HepG2 (cell line): ENCODE measurements at regions not wholly inside any gene's neighbourhood (a gene's known extent, or its start where the extent isn't known, plus 50 kb on each side); places are given as distances from the start of the nearest gene placed in this dataset.
"Not testable (repeated sequence)": the region's sequence is repeated elsewhere in the genome, so short reads cannot be mapped to it uniquely, and the experiment has no call there.

Experiments
- BHLHE40 ChIP-seq: IDR thresholded peaks from 2 replicates; pipeline ENCODE4 v1.6.1; 2011; ENCODE audit warnings: low read length, improper control_type of control experiment
- GABPB1 ChIP-seq: IDR thresholded peaks from 2 replicates; pipeline ENCODE4 v1.6.1; 2016; ENCODE audit warnings: mild to moderate bottlenecking, missing genetic modification reagents, moderate library complexity, missing compliant biosample characterization
- KIAA2018 ChIP-seq: sonication (generic); formaldehyde crosslinking; IDR thresholded peaks from 2 replicates; pipeline ENCODE4 v1.5.0; 2020; ENCODE audit warnings: mild to moderate bottlenecking, missing genetic modification reagents, borderline replicate concordance
- MTA1 ChIP-seq: sonication (generic); formaldehyde crosslinking; IDR thresholded peaks from 2 replicates; pipeline ENCODE4 v1.4.0; 2020; ENCODE audit warnings: missing genetic modification reagents, mild to moderate bottlenecking, borderline replicate concordance
- POLR2A ChIP-seq, 2 experiments: IDR thresholded peaks; 2 replicates each; pipeline ENCODE4 v1.6.1; 2011; ENCODE audit warnings: low read depth in 2 of 2, low read length in 2 of 2, mild to moderate bottlenecking in 1 of 2, moderate library complexity in 1 of 2; ENCODE audit not compliant: insufficient read depth in 1 of 2
- SMARCC2 ChIP-seq: fragments of 450-650 bp; IDR thresholded peaks from 2 replicates; pipeline ENCODE4 v1.6.1; 2017; ENCODE audit warnings: antibody characterized with exemption, mild to moderate bottlenecking
- SOX6 ChIP-seq, 2 experiments: fragments of 450-650 bp in 1 of 2; sonication (generic) in 1 of 2; formaldehyde crosslinking in 1 of 2; IDR thresholded peaks; 2 replicates each; pipeline versions ENCODE4 v1.4.0 to v1.6.1; 2017 to 2020; ENCODE audit warnings: antibody characterized with exemption in 1 of 2, mild to moderate bottlenecking in 1 of 2, missing genetic modification reagents in 1 of 2
- SRSF1 ChIP-seq: fragments of 200-400 bp; formaldehyde crosslinking; optimal IDR thresholded peaks from 2 replicates; pipeline ENCODE3; 2017; ENCODE audit warnings: mild to moderate bottlenecking, low read depth, low read length, moderate library complexity
- ZBTB7A ChIP-seq: sonication (generic); formaldehyde crosslinking; IDR thresholded peaks from 2 replicates; pipeline ENCODE4 v1.8.0; 2022; ENCODE audit warnings: mild to moderate bottlenecking, missing genetic modification reagents

DNA sequence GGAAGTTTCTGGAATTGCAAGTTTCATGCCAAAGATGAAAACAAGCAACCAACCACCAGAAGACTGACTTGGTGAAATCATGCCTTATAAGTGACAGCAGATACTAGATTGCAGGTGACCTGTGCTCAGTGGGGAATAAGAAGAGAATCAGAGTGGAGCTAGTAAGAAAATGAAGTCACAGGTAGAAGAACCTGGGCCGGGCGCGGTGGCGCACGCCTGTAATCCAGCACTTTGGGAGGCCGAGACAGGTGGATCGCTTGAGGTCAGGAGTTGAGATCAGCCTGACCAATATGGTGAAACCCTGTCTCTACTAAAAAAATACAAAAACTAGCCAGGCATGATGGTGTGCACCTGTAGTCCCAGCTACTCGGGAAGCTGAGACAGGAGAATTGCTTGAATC is 251.7 kb upstream of the PODXL start:
- not testable (repeated sequence) for TF ChIP-seq POLR2A (IDR thresholded peaks at IDR 0.05; ENCODE audit: insufficient read depth in 1 of 2, low read depth in 2 of 2, low read length in 2 of 2); GABPB1; SOX6 (IDR thresholded peaks at IDR 0.05); SOX6 (CRISPR knock-in tag; IDR thresholded peaks at IDR 0.05); MTA1; ZBTB7A (CRISPR knock-in tag); SMARCC2; BHLHE40; SRSF1; KIAA2018 (CRISPR knock-in tag)
